ENCODE measurements at regions not wholly inside any gene's neighbourhood (a gene's known extent, or its start where the extent isn't known, plus 50 kb on each side); places are given as distances from the start of the nearest gene placed in this dataset.

DNA sequence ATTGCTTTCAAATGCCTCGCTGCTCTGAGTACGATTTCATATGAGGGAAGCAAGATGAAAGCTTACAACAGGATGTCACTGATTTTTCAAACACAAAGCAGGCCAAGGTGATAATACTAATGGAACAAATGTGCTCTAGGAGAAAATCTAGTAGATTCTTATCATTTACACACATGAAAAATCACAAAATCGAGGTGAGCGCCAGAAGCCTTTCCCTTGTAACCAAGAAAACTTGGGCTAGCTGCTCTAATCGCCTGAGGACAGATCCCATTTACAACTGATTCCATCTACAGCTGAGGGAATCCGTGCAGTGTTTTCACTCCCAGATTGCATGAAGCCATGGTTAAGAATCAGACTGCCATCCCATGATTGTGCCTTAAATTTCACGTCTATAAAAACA, 117.5 kb downstream of the TM2D1 start (continued):
- TF ChIP-seq ZBTB21 (CRISPR knock-in tag; IDR thresholded peaks at IDR 0.05) (no peak), ZNF543 (CRISPR knock-in tag; IDR thresholded peaks at IDR 0.05) (no peak), MYNN (CRISPR knock-in tag; IDR thresholded peaks at IDR 0.05; ENCODE audit: low read depth) (no peak), FOXK1 (CRISPR knock-in tag; IDR thresholded peaks at IDR 0.05; ENCODE audit: borderline replicate concordance, low read depth) (no peak), HNRNPLL (IDR thresholded peaks at IDR 0.05; ENCODE audit: low read depth, low read length, poor library complexity, severe bottlenecking) (no peak), ZNF124 (CRISPR knock-in tag; IDR thresholded peaks at IDR 0.05) (no peak), RFX1 (IDR thresholded peaks at IDR 0.05) (no peak)
- TF ChIP-seq, protein P1, sequence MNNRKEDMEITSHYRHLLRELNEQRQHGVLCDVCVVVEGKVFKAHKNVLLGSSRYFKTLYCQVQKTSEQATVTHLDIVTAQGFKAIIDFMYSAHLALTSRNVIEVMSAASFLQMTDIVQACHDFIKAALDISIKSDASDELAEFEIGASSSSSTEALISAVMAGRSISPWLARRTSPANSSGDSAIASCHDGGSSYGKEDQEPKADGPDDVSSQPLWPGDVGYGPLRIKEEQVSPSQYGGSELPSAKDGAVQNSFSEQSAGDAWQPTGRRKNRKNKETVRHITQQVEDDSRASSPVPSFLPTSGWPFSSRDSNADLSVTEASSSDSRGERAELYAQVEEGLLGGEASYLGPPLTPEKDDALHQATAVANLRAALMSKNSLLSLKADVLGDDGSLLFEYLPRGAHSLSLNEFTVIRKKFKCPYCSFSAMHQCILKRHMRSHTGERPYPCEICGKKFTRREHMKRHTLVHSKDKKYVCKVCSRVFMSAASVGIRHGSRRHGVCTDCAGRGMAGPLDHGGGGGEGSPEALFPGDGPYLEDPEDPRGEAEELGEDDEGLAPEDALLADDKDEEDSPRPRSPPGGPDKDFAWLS (CRISPR knock-in tag; IDR thresholded peaks at IDR 0.05; ENCODE audit: borderline replicate concordance) = no peak

GRCh38 chr1:61606448-61607312, 118.3 kb downstream of the TM2D1 start:
- in situ Hi-C loops (cut with HindIII; ENCODE audit: extremely low pct_ligation_motif_present, low pct_unique_long_range_greater_than_20kb) = no loop called here
- no TSS peak for BruUV-seq (replicated peaks)
- 44% methylated on average over 14 of the region's 15 CpGs for WGBS (ENCODE audit: low lambda C conversion rate)
- Histone ChIP-seq H3K9ac (ENCODE audit: insufficient read depth, low read depth, low read length) (no peak overlapping the region), H3K4me1 (ENCODE audit: insufficient read depth, low read length) (no peaks in the 10 kb centered on the region), H3K79me2 (ENCODE audit: insufficient read depth, low read length) (no peaks in the 10 kb centered on the region), H3K9me3 (ENCODE audit: low read length) (no peaks in the 10 kb centered on the region), H3K4me3 (replicated peaks in 1 of 3; ENCODE audit: insufficient read depth in 1 of 3, low read depth in 2 of 3, low read length in 3 of 3) (no peak overlapping the region), H3K36me3 (replicated peaks in 1 of 2; ENCODE audit: control insufficient read depth in 1 of 2, insufficient read depth in 2 of 2, low read length in 2 of 2) (no peaks in the 10 kb centered on the region), H3K4me2 (ENCODE audit: low read depth, low read length) (no peak overlapping the region), H3K27me3 (ENCODE audit: control insufficient read depth in 1 of 2, insufficient read depth in 2 of 2, low read length in 2 of 2) (peaks cover 0 to 20% of the 10 kb centered on the region in 2 experiments; a peak in 2 of 5 replicates), H2AFZ (ENCODE audit: low read length) (no peak overlapping the region), H4K20me1 (ENCODE audit: insufficient read depth, low read length) (no peaks in the 10 kb centered on the region), H3K27ac (ENCODE audit: extremely low read length, insufficient read depth, low read length) (no peak overlapping the region)
- DNase-seq (ENCODE audit: low spot score) (no peak), ATAC-seq (no peak), FAIRE-seq (no peak)
- CTCF ChIA-PET (ENCODE audit: low intra/inter-chr PET ratio, low total read pairs) = no interaction called here
- intact Hi-C loops (cut with micrococcal nuclease; ENCODE audit: unreplicated experiment) = no loop called here
- POLR2A ChIA-PET = no interaction called here
- TF ChIP-seq MTF2 (CRISPR knock-in tag; IDR thresholded peaks at IDR 0.05; ENCODE audit: borderline replicate concordance) (no peak), ZNF609 (CRISPR knock-in tag; IDR thresholded peaks at IDR 0.05; ENCODE audit: borderline replicate concordance) (no peak), ZMYM4 (CRISPR knock-in tag; IDR thresholded peaks at IDR 0.05) (no peak), NCOA2 (CRISPR knock-in tag; IDR thresholded peaks at IDR 0.05) (no peak), KLF11 (CRISPR knock-in tag; IDR thresholded peaks at IDR 0.05) (no peak), ZNF121 (CRISPR knock-in tag; IDR thresholded peaks at IDR 0.05) (no peak)
- TF ChIP-seq, protein P2, sequence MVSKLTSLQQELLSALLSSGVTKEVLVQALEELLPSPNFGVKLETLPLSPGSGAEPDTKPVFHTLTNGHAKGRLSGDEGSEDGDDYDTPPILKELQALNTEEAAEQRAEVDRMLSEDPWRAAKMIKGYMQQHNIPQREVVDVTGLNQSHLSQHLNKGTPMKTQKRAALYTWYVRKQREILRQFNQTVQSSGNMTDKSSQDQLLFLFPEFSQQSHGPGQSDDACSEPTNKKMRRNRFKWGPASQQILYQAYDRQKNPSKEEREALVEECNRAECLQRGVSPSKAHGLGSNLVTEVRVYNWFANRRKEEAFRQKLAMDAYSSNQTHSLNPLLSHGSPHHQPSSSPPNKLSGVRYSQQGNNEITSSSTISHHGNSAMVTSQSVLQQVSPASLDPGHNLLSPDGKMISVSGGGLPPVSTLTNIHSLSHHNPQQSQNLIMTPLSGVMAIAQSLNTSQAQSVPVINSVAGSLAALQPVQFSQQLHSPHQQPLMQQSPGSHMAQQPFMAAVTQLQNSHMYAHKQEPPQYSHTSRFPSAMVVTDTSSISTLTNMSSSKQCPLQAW (CRISPR knock-in tag; IDR thresholded peaks at IDR 0.05) = no peak

Measured in HepG2 (cell line).